ENCODE measurements at regions not wholly inside any gene's neighbourhood (a gene's known extent, or its start where the extent isn't known, plus 50 kb on each side); places are given as distances from the start of the nearest gene placed in this dataset.

DNA sequence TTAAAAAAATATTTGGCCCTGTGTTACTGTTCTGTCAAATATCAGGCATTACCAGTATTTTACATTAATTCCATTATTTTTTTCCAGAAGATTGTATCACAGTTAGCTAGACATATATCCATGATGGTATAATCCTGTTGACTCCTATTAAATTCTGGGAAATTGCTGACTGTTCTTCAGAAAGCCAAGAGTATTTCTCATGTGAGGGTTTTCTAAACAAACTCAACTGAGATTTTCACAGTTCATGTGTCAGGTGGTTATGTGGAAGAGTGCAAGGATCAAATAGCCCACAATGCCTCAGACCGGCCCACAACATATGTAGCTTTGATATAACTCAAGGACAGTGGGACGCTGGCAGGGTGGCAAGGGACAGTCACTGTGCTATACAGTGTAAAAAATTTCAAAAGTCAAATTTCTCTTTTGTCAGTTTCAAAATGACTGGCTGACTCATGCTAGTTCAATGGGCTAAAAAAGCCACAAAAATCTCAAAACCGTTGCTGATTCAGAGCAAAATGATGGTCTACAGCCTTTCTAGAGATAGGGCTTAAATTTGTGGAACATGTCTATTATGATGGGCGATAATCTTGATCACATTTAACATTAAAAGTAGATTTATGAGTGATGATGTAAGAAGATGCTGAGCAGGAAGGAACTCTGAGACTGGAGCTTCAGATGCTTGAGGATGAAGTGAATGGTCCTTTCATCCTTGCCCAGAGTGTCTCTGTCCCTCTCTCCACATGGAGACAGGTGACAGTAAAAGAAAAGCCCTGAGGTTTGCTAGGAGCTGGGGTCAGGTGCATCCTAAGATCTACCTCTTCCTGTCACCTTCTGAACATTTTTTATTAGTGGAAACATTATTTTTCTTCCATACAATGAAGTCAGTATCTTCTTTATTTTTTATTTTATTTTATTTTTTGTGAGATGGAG lies 175.8 kb upstream of the PIEZO2 start:
- H3K9me3 ChIP-seq (ENCODE audit: control insufficient read depth, insufficient read depth, low read depth, low read length) = no peaks in the 10 kb centered on the region
- H3K4me3 ChIP-seq (replicated peaks in 1 of 4; ENCODE audit: control extremely low read depth in 1 of 4, insufficient read depth in 1 of 4, low read depth in 3 of 4, low read length in 4 of 4) = no peak overlapping the region
- DNase-seq (ENCODE audit: low read depth in 2 of 2) = peak; percentile 82 to 94

GRCh38 chr18:11324510-11324909 lies 175.1 kb upstream of the PIEZO2 start:
- Histone ChIP-seq H3K36me3 (ENCODE audit: control insufficient read depth, insufficient read depth, low read length) (no peaks in the 10 kb centered on the region), H3K9me3 (ENCODE audit: control insufficient read depth, insufficient read depth, low read depth, low read length) (no peaks in the 10 kb centered on the region), H3K4me2 (ENCODE audit: extremely low read depth, insufficient read depth, low read length) (peak overlapping the region; percentile 21), H3K4me1 (ENCODE audit: control insufficient read depth, extremely low read depth, insufficient read depth, low read length) (peaks cover 18% of the 10 kb centered on the region), H2AFZ (ENCODE audit: low read length) (no peak overlapping the region), H4K20me1 (ENCODE audit: control insufficient read depth, extremely low read depth, insufficient read depth, low read length) (no peaks in the 10 kb centered on the region), H3K9ac (ENCODE audit: insufficient read depth, low read length) (no peak overlapping the region), H3K27me3 (ENCODE audit: control insufficient read depth, insufficient read depth, low read length) (no peaks in the 10 kb centered on the region), H3K4me3 (replicated peaks in 1 of 4; ENCODE audit: control extremely low read depth in 1 of 4, insufficient read depth in 1 of 4, low read depth in 3 of 4, low read length in 4 of 4) (no peak overlapping the region), H3K27ac (ENCODE audit: insufficient read depth, low read length) (peak overlapping the region; percentile 85), H3K79me2 (ENCODE audit: control insufficient read depth, insufficient read depth, low read length) (no peaks in the 10 kb centered on the region)
- DNase-seq (ENCODE audit: low read depth in 2 of 2) = peak; percentile 24 to 58
- no peak for TF ChIP-seq CTCF (conservative IDR thresholded peaks at IDR 0.05 in 1 of 2, IDR thresholded peaks at IDR 0.05 in 1 of 2; ENCODE audit: low read depth in 1 of 2, low read length in 2 of 2)
- TF ChIP-seq EZH2 (IDR thresholded peaks at IDR 0.05; ENCODE audit: low read length, missing control alignments) = no peak

More for the DNA sequence above, 175.8 kb upstream of the PIEZO2 start:
- Histone ChIP-seq H2AFZ (ENCODE audit: low read length) (no peak overlapping the region), H3K9ac (ENCODE audit: insufficient read depth, low read length) (no peak overlapping the region), H3K27me3 (ENCODE audit: control insufficient read depth, insufficient read depth, low read length) (no peaks in the 10 kb centered on the region), H3K27ac (ENCODE audit: insufficient read depth, low read length) (peak overlapping the region; percentile 85), H4K20me1 (ENCODE audit: control insufficient read depth, extremely low read depth, insufficient read depth, low read length) (no peaks in the 10 kb centered on the region), H3K36me3 (ENCODE audit: control insufficient read depth, insufficient read depth, low read length) (no peaks in the 10 kb centered on the region), H3K4me2 (ENCODE audit: extremely low read depth, insufficient read depth, low read length) (peak overlapping the region; percentile 59), H3K79me2 (ENCODE audit: control insufficient read depth, insufficient read depth, low read length) (no peaks in the 10 kb centered on the region), H3K4me1 (ENCODE audit: control insufficient read depth, extremely low read depth, insufficient read depth, low read length) (peaks cover 18% of the 10 kb centered on the region)
- TF ChIP-seq CTCF (conservative IDR thresholded peaks at IDR 0.05 in 1 of 2, IDR thresholded peaks at IDR 0.05 in 1 of 2; ENCODE audit: low read depth in 1 of 2, low read length in 2 of 2) = no peak
- TF ChIP-seq EZH2 (IDR thresholded peaks at IDR 0.05; ENCODE audit: low read length, missing control alignments) = no peak

DNA sequence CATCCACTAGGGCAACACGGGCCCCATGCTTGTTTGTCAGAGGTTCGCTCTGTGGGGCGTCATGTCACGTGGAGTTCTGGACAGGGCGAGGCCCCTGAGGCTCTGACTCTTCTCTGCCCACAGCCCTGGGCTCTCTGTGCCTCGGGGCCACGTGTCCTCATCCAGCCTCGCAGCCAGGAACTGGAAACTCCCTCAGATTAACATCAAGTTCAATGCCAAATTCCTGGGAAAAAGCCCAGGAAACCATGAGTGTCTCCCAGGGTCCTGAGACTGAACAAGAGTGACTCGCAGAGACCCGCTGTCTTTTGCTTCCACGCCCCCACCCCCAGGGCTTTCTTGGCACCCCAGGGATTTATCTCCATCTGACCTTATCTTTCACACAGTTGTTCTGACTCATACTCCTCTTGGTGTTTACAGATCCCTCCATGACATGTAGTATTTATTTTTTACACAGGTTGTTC lies 174.0 kb upstream of the PIEZO2 start:
- no peaks in the 10 kb centered on the region for H3K79me2 ChIP-seq (ENCODE audit: control insufficient read depth, insufficient read depth, low read length)
- no peak overlapping the region for H3K9ac ChIP-seq (ENCODE audit: insufficient read depth, low read length)
- peaks cover 18% of the 10 kb centered on the region for H3K4me1 ChIP-seq (ENCODE audit: control insufficient read depth, extremely low read depth, insufficient read depth, low read length)
- H3K27me3 ChIP-seq (ENCODE audit: control insufficient read depth, insufficient read depth, low read length) = no peaks in the 10 kb centered on the region
- H3K4me3 ChIP-seq (replicated peaks in 1 of 4; ENCODE audit: control extremely low read depth in 1 of 4, insufficient read depth in 1 of 4, low read depth in 3 of 4, low read length in 4 of 4) = no peak overlapping the region
- no peak overlapping the region for H3K4me2 ChIP-seq (ENCODE audit: extremely low read depth, insufficient read depth, low read length)
- no peak for TF ChIP-seq EZH2 (IDR thresholded peaks at IDR 0.05; ENCODE audit: low read length, missing control alignments)
- TF ChIP-seq CTCF (conservative IDR thresholded peaks at IDR 0.05 in 1 of 2, IDR thresholded peaks at IDR 0.05 in 1 of 2; ENCODE audit: low read depth in 1 of 2, low read length in 2 of 2) = no peak
- H2AFZ ChIP-seq (ENCODE audit: low read length) = no peak overlapping the region
- peak; percentile 47 to 80 for DNase-seq (ENCODE audit: low read depth in 2 of 2)
- no peaks in the 10 kb centered on the region for H3K9me3 ChIP-seq (ENCODE audit: control insufficient read depth, insufficient read depth, low read depth, low read length)
- peak overlapping the region; percentile 20 for H3K27ac ChIP-seq (ENCODE audit: insufficient read depth, low read length)
- H3K36me3 ChIP-seq (ENCODE audit: control insufficient read depth, insufficient read depth, low read length) = no peaks in the 10 kb centered on the region
- no peaks in the 10 kb centered on the region for H4K20me1 ChIP-seq (ENCODE audit: control insufficient read depth, extremely low read depth, insufficient read depth, low read length)
